ENCODE measurements at regions not wholly inside any gene's neighbourhood (a gene's known extent, or its start where the extent isn't known, plus 50 kb on each side); places are given as distances from the start of the nearest gene placed in this dataset.

- Mint-ChIP-seq H3K36me3 (ENCODE audit: insufficient read depth in 1 of 3, low read depth in 3 of 3) (no peaks in the 10 kb centered on the region), H3K27ac (no peak overlapping the region), H3K27me3 (ENCODE audit: low read depth) (no peaks in the 10 kb centered on the region), H3K4me3 (no peak overlapping the region), H3K4me1 (peaks cover 5 to 6% of the 10 kb centered on the region in 2 experiments), H3K9me3 (no peaks in the 10 kb centered on the region; a peak in 1 of 5 replicates)
- no peak overlapping the region for H3K14ac ChIP-seq (ENCODE audit: insufficient read depth, low read length)
- H3K23ac ChIP-seq (ENCODE audit: insufficient read length, low read depth, low read length): no peak overlapping the region
- H3K9ac ChIP-seq (ENCODE audit: extremely low read depth, insufficient read length, low read length): no peak overlapping the region
- no peak overlapping the region for H4K8ac ChIP-seq (replicated peaks; ENCODE audit: insufficient read length, low read depth, low read length)
- H3K56ac ChIP-seq (ENCODE audit: insufficient read length, low read depth, low read length): no peak overlapping the region
- no peaks in the 10 kb centered on the region for H3K27me3 ChIP-seq (ENCODE audit: insufficient read depth, low read length)
- no peak overlapping the region for H2BK12ac ChIP-seq (ENCODE audit: insufficient read length, low read depth, low read length)
- H2BK120ac ChIP-seq (ENCODE audit: low read depth, low read length, poor library complexity, severe bottlenecking): no peak overlapping the region
- no peak overlapping the region for H4K91ac ChIP-seq (ENCODE audit: insufficient read length, low read depth, low read length)
- H2BK15ac ChIP-seq (ENCODE audit: low read depth, low read length): no peak overlapping the region
- H2BK5ac ChIP-seq (ENCODE audit: insufficient read length, low read length): no peak overlapping the region
- no peak overlapping the region for H3K27ac ChIP-seq (ENCODE audit: insufficient read length, low read depth, low read length)
- no peaks in the 10 kb centered on the region for H4K20me1 ChIP-seq (ENCODE audit: control insufficient read depth, insufficient read depth, insufficient read length)
- no peak overlapping the region for H4K5ac ChIP-seq (ENCODE audit: insufficient read length, low read depth, low read length)
- no peak overlapping the region for H2AFZ ChIP-seq (ENCODE audit: low read length)
- no peak overlapping the region for H3T11ph ChIP-seq (ENCODE audit: low read length)
- H3K79me1 ChIP-seq (ENCODE audit: insufficient read depth, low read depth, low read length, poor library complexity, severe bottlenecking): no peaks in the 10 kb centered on the region
- no peak overlapping the region for H3K4ac ChIP-seq (ENCODE audit: low read depth, low read length)
- H2AK5ac ChIP-seq (ENCODE audit: insufficient read length, low read length): no peak overlapping the region
- no peak overlapping the region for H3K4me2 ChIP-seq (ENCODE audit: insufficient read depth, insufficient read length, low read length)
- DNase-seq: no peak
- no CpG with 5 or more reads among the region's 4 CpGs for WGBS (ENCODE audit: extremely low coverage, insufficient read length, low lambda C conversion rate)
- TF ChIP-seq CTCF (conservative IDR thresholded peaks at IDR 0.05): no peak
- no peaks in the 10 kb centered on the region for H3K79me2 ChIP-seq (ENCODE audit: insufficient read depth, low read length)
- H3K9me3 ChIP-seq (ENCODE audit: control insufficient read depth, low read depth, low read length): no peaks in the 10 kb centered on the region
- no peak overlapping the region for H3K18ac ChIP-seq (ENCODE audit: insufficient read length, low read depth, low read length)
- H3K23me2 ChIP-seq (ENCODE audit: insufficient read length, low read depth, low read length, poor library complexity, severe bottlenecking): no peaks in the 10 kb centered on the region
- H2BK20ac ChIP-seq (ENCODE audit: low read depth, low read length, poor library complexity, severe bottlenecking): no peak overlapping the region
- no peaks in the 10 kb centered on the region for H3K4me1 ChIP-seq (ENCODE audit: insufficient read depth, low read length)
Measured at GRCh38 chr16:14378131-14378551, 251.9 kb downstream of the PARN start.

Data from H9 (cell line).